HG02884 (cell line): ENCODE measurements at regions not wholly inside any gene's neighbourhood (a gene's known extent, or its start where the extent isn't known, plus 50 kb on each side); places are given as distances from the start of the nearest gene placed in this dataset.
A peak's percentile ranks its signal among the peaks of the same experiment; 100 is the strongest.

Experiments
- ATAC-seq: cut with Tn5 transposase; IDR thresholded peaks from one replicate; pipeline ENCODE4 v1.9.1; 2021; ENCODE audit warnings: mild to moderate bottlenecking, moderate library complexity; ENCODE audit not compliant: unreplicated experiment

GRCh38 chr5:35478856-35479682, 138.6 kb upstream of the SPEF2 start:
- peak; percentile 62 for ATAC-seq

- ATAC-seq = no peak
These were observed 139.8 kb upstream of the SPEF2 start for GRCh38 chr5:35477911-35478310.

- no peak for ATAC-seq
These were observed 140.3 kb upstream of the SPEF2 start for GRCh38 chr5:35477321-35477720.

- no peak for ATAC-seq
These were observed 140.9 kb upstream of the SPEF2 start for GRCh38 chr5:35476797-35477196.

GRCh38 chr5:35476036-35476435, 141.6 kb upstream of the SPEF2 start:
- no peak for ATAC-seq

GRCh38 chr5:35473589-35473988, 144.1 kb upstream of the SPEF2 start:
- no peak for ATAC-seq

GRCh38 chr5:35470866-35471265, 146.8 kb upstream of the SPEF2 start:
- ATAC-seq = no peak

GRCh38 chr5:35468811-35469210, 148.9 kb upstream of the SPEF2 start:
- ATAC-seq = no peak

- ATAC-seq = no peak
These were observed 150.9 kb upstream of the SPEF2 start for GRCh38 chr5:35466746-35467145.

- ATAC-seq = no peak
These were observed 152.9 kb upstream of the SPEF2 start for GRCh38 chr5:35464757-35465156.

GRCh38 chr5:35461530-35461929, 156.1 kb upstream of the SPEF2 start:
- no peak for ATAC-seq

- ATAC-seq = no peak
These were observed 158.8 kb upstream of the SPEF2 start for GRCh38 chr5:35458824-35459207.

- ATAC-seq = no peak
These were observed 159.5 kb upstream of the SPEF2 start for GRCh38 chr5:35457912-35458823.

GRCh38 chr5:35456506-35456905, 161.2 kb upstream of the SPEF2 start:
- ATAC-seq = no peak

GRCh38 chr5:35454011-35454525, 163.6 kb upstream of the SPEF2 start:
- no peak for ATAC-seq

GRCh38 chr5:35443803-35444595, 173.7 kb upstream of the SPEF2 start:
- ATAC-seq = no peak

- no peak for ATAC-seq
These were observed 174.6 kb upstream of the SPEF2 start for GRCh38 chr5:35442885-35443639.

- ATAC-seq = no peak
These were observed 177.3 kb upstream of the SPEF2 start for GRCh38 chr5:35440409-35440808.

GRCh38 chr5:35438786-35439185, 178.9 kb upstream of the SPEF2 start:
- ATAC-seq = no peak

GRCh38 chr5:35438288-35438687, 179.4 kb upstream of the SPEF2 start:
- ATAC-seq = no peak
